GM23338 (cell line): ENCODE measurements at regions not wholly inside any gene's neighbourhood (a gene's known extent, or its start where the extent isn't known, plus 50 kb on each side); places are given as distances from the start of the nearest gene placed in this dataset.

ENCODE experiments used
- ATAC-seq: fragments of 200-7000 bp; cut with Tn5 transposase; 3 replicates; pipeline ENCODE4 v1.9.1; 2020
- DNase-seq: peaks from one replicate; pipeline ENCODE4 v3.0.0-alpha.2; 2015; ENCODE audit warnings: low spot score
- H2AFZ ChIP-seq: fragments of 200-600 bp; sonication (generic); 2 replicates; pipeline ENCODE4 v1.8.0; 2016; ENCODE audit warnings: antibody characterized with exemption, mild to moderate bottlenecking, moderate library complexity
- H3F3A ChIP-seq: fragments of 200-600 bp; sonication (generic); replicated peaks from 2 replicates; pipeline ENCODE4 v1.8.0; 2017; ENCODE audit warnings: antibody characterized with exemption, mixed run types, low read depth
- H3K27ac ChIP-seq: fragments of 200-600 bp; sonication (generic); 2 replicates; pipeline ENCODE4 v1.6.1; 2016; ENCODE audit warnings: low read depth
- H3K27me3 ChIP-seq: fragments of 200-600 bp; sonication (generic); 2 replicates; pipeline ENCODE4 v1.8.0; 2016; ENCODE audit warnings: mild to moderate bottlenecking, mixed run types, moderate library complexity; ENCODE audit not compliant: insufficient read depth
- H3K36me3 ChIP-seq: fragments of 200-600 bp; sonication (generic); 2 replicates; pipeline ENCODE4 v1.8.0; 2016; ENCODE audit warnings: mild to moderate bottlenecking; ENCODE audit not compliant: insufficient read depth
- H3K4me1 ChIP-seq: fragments of 200-600 bp; sonication (generic); 2 replicates; pipeline ENCODE4 v1.8.0; 2016; ENCODE audit warnings: mild to moderate bottlenecking, moderate library complexity; ENCODE audit not compliant: insufficient read depth
- H3K4me2 ChIP-seq: fragments of 200-600 bp; sonication (generic); 2 replicates; pipeline ENCODE4 v1.7.1; 2017; ENCODE audit warnings: mixed run types
- H3K4me3 ChIP-seq: fragments of 200-600 bp; sonication (generic); 2 replicates; pipeline ENCODE4 v1.6.1; 2016; ENCODE audit warnings: mixed run types
- H3K79me2 ChIP-seq: fragments of 200-600 bp; sonication (generic); replicated peaks from 2 replicates; pipeline ENCODE4 v1.8.0; 2017; ENCODE audit warnings: mild to moderate bottlenecking; ENCODE audit not compliant: insufficient read depth
- H3K9me2 ChIP-seq: fragments of 200-600 bp; sonication (generic); 2 replicates; pipeline ENCODE4 v1.8.0; 2017; ENCODE audit not compliant: insufficient read depth
- H4K20me1 ChIP-seq: fragments of 200-600 bp; sonication (generic); replicated peaks from 2 replicates; pipeline ENCODE4 v1.8.0; 2017; ENCODE audit warnings: mild to moderate bottlenecking; ENCODE audit not compliant: insufficient read depth
- H3K27ac Mint-ChIP-seq: 2 replicates; pipeline ENCODE4 v1.8.0; 2020; ENCODE audit warnings: inconsistent platforms, mild to moderate bottlenecking, moderate library complexity, mixed read lengths
- H3K27me3 Mint-ChIP-seq: 3 replicates; pipeline ENCODE4 v1.8.0; 2022; ENCODE audit warnings: low read depth, mild to moderate bottlenecking, moderate library complexity, mixed read lengths, inconsistent platforms; ENCODE audit not compliant: insufficient read depth, poor library complexity
- H3K36me3 Mint-ChIP-seq: 3 replicates; pipeline ENCODE4 v1.8.0; 2021; ENCODE audit warnings: low read depth, mild to moderate bottlenecking, inconsistent platforms, moderate library complexity, mixed read lengths
- H3K4me1 Mint-ChIP-seq: 3 replicates; pipeline ENCODE4 v1.8.0; 2020; ENCODE audit warnings: mild to moderate bottlenecking, inconsistent platforms, mixed read lengths
- H3K4me3 Mint-ChIP-seq: 3 replicates; pipeline ENCODE4 v1.8.0; 2021; ENCODE audit warnings: moderate library complexity, mild to moderate bottlenecking, inconsistent platforms, mixed read lengths
- H3K9me3 Mint-ChIP-seq: 3 replicates; pipeline ENCODE4 v1.8.0; 2020; ENCODE audit warnings: moderate library complexity, mild to moderate bottlenecking, inconsistent platforms, mixed read lengths
- CREB1 ChIP-seq: fragments of 250-450 bp; sonication (Bioruptor Pico); IDR thresholded peaks from 2 replicates; pipeline ENCODE4 v1.5.0; 2020; ENCODE audit warnings: low read depth, mild to moderate bottlenecking, moderate library complexity
- CTCF ChIP-seq, 2 experiments: fragments of 200-600 bp in 1 of 2; sonication (generic) in 1 of 2; conservative IDR thresholded peaks; 2 replicates each; pipeline versions ENCODE4 v1.5.1 to v1.6.1; 2016 to 2017; ENCODE audit warnings: antibody characterized with exemption in 2 of 2, low read depth in 2 of 2, mild to moderate bottlenecking in 2 of 2, moderate library complexity in 1 of 2
- ETS1 ChIP-seq: IDR thresholded peaks from 2 replicates; pipeline ENCODE4 v1.6.1; 2016; ENCODE audit warnings: antibody characterized with exemption
- NANOG ChIP-seq: IDR thresholded peaks from 2 replicates; pipeline ENCODE4 v1.6.1; 2016; ENCODE audit warnings: antibody characterized with exemption, borderline replicate concordance
- REST ChIP-seq: IDR thresholded peaks from one replicate; pipeline ENCODE4 v1.6.1; 2018; ENCODE audit warnings: antibody characterized with exemption; ENCODE audit not compliant: unreplicated experiment
- STAT1 ChIP-seq: IDR thresholded peaks from one replicate; pipeline ENCODE4 v1.6.1; 2016; ENCODE audit warnings: antibody characterized with exemption; ENCODE audit not compliant: unreplicated experiment
- ZNF114 ChIP-seq: fragments of 250-450 bp; sonication (Bioruptor Pico); IDR thresholded peaks from 2 replicates; pipeline ENCODE4 v1.5.0; 2020; ENCODE audit warnings: mild to moderate bottlenecking, moderate library complexity

- no peak for TF ChIP-seq REST
- no peak for TF ChIP-seq ETS1
- no peak for TF ChIP-seq CTCF (conservative IDR thresholded peaks at IDR 0.05; ENCODE audit: low read depth in 2 of 2)
- TF ChIP-seq CREB1 (CRISPR knock-in tag): no peak
- no peak for TF ChIP-seq NANOG
- TF ChIP-seq STAT1: no peak
Observed at GRCh38 chr3:70409018-70409417, 96.6 kb upstream of the MDFIC2 start (continued).

- H3K4me1 Mint-ChIP-seq: no peaks in the 10 kb centered on the region
- H3K36me3 Mint-ChIP-seq: no peaks in the 10 kb centered on the region
- no peak for ATAC-seq
Observed at GRCh38 chr3:70400194-70400593, 87.8 kb upstream of the MDFIC2 start.

More at GRCh38 chr3:70400194-70400593, 87.8 kb upstream of the MDFIC2 start:
- Mint-ChIP-seq H3K9me3 (no peaks in the 10 kb centered on the region; the same call in 2 of the 3 replicates), H3K27me3 (no peaks in the 10 kb centered on the region), H3K27ac (no peak overlapping the region), H3K4me3 (no peak overlapping the region)
- DNase-seq: no peak
- Histone ChIP-seq H3K4me1 (no peaks in the 10 kb centered on the region), H3K9me2 (no peaks in the 10 kb centered on the region), H3K36me3 (no peaks in the 10 kb centered on the region), H3K4me3 (no peak overlapping the region), H3K27ac (no peak overlapping the region), H3K27me3 (no peaks in the 10 kb centered on the region), H3F3A (no peaks in the 10 kb centered on the region), H2AFZ (no peak overlapping the region), H3K4me2 (no peak overlapping the region), H4K20me1 (no peaks in the 10 kb centered on the region), H3K79me2 (no peaks in the 10 kb centered on the region)
- TF ChIP-seq ZNF114 (CRISPR knock-in tag): no peak
- TF ChIP-seq CTCF (conservative IDR thresholded peaks at IDR 0.05; ENCODE audit: low read depth in 2 of 2): no peak
- TF ChIP-seq ETS1: no peak
- TF ChIP-seq REST: no peak
